HepG2 (cell line): ENCODE measurements at regions not wholly inside any gene's neighbourhood (a gene's known extent, or its start where the extent isn't known, plus 50 kb on each side); places are given as distances from the start of the nearest gene placed in this dataset.

Source experiments
- ATAC-seq: fragments of 200-7000 bp; cut with Tn5 transposase; 3 replicates; pipeline ENCODE4 v1.9.1; 2020; ENCODE audit warnings: mild to moderate bottlenecking, moderate library complexity
- BruUV-seq: library from RNA; stranded (reverse); fragments of 400-500 nt; replicated peaks from 2 replicates; lab custom pipeline; 2021; lab: Mats Ljungman, UMichigan
- CTCF ChIA-PET: fragments of 300-600 bp; formaldehyde crosslinking; extraction: SDS; loops from one replicate; lab custom pipeline; 2021; ENCODE audit warnings: low total read pairs, inconsistent platforms, low intra/inter-chr PET ratio; lab: Yijun Ruan, JAX
- POLR2A ChIA-PET: fragments of 350-600 bp; sonication (Branson Sonifier 250); formaldehyde crosslinking; loops from one replicate; lab custom pipeline; 2020; ENCODE audit warnings: antibody characterized with exemption, inconsistent platforms; lab: Yijun Ruan, JAX
- DNase-seq: peaks from one replicate; pipeline ENCODE4 v3.0.0-alpha.2; 2015; ENCODE audit warnings: low spot score
- FAIRE-seq: peaks from 3 replicates; lab custom pipeline; 2011; peaks lifted over from hg19 to GRCh38; lab: Jason Lieb, UNC
- H2AFZ ChIP-seq: one replicate; pipeline ENCODE4 v1.6.1; 2011; ENCODE audit warnings: low read length, inconsistent platforms
- H3K27ac ChIP-seq: fragments of 300-600 bp; 3 replicates; pipeline ENCODE4 v1.8.0; 2011; ENCODE audit warnings: mixed run types, mild to moderate bottlenecking, mixed read lengths, low read length, inconsistent platforms; ENCODE audit not compliant: insufficient read depth; ENCODE audit errors: extremely low read length
- H3K27me3 ChIP-seq, 2 experiments: fragments of 200-600 bp in 1 of 2; 2 replicates in 1 of 2; 3 replicates in 1 of 2; pipeline versions ENCODE4 v1.6.0 to v1.8.0; 2011; ENCODE audit warnings: low read length in 2 of 2, mild to moderate bottlenecking in 2 of 2, moderate library complexity in 2 of 2, inconsistent platforms in 1 of 2; ENCODE audit not compliant: insufficient read depth in 2 of 2, control insufficient read depth in 1 of 2
- H3K36me3 ChIP-seq, 2 experiments: fragments of 200-600 bp in 1 of 2; replicated peaks in 1 of 2; 2 replicates in 1 of 2; 3 replicates in 1 of 2; pipeline versions ENCODE4 v1.5.1 to v1.8.0; 2011; ENCODE audit warnings: low read length in 2 of 2, inconsistent platforms in 1 of 2; ENCODE audit not compliant: insufficient read depth in 2 of 2, control insufficient read depth in 1 of 2
- H3K4me1 ChIP-seq: 2 replicates; pipeline ENCODE4 v1.5.1; 2012; ENCODE audit warnings: low read length, inconsistent platforms; ENCODE audit not compliant: insufficient read depth
- H3K4me2 ChIP-seq: 2 replicates; pipeline ENCODE4 v1.6.0; 2011; ENCODE audit warnings: low read depth, low read length, inconsistent platforms
- H3K4me3 ChIP-seq, 3 experiments: fragments of 200-600 bp in 1 of 3; sonication (generic), shearing (Covaris generic) in 1 of 3; replicated peaks in 1 of 3; 2 replicates each; pipeline ENCODE4 v1.5.1; 2011 to 2016; ENCODE audit warnings: low read length in 3 of 3, inconsistent platforms in 2 of 3, low read depth in 2 of 3, mild to moderate bottlenecking in 2 of 3, control low read depth in 1 of 3, mixed read lengths in 1 of 3; ENCODE audit not compliant: insufficient read depth in 1 of 3
- H3K79me2 ChIP-seq: one replicate; pipeline ENCODE4 v1.6.1; 2011; ENCODE audit warnings: low read length, inconsistent platforms; ENCODE audit not compliant: insufficient read depth
- H3K9ac ChIP-seq: 2 replicates; pipeline ENCODE4 v1.6.0; 2011; ENCODE audit warnings: mild to moderate bottlenecking, low read depth, low read length, inconsistent platforms; ENCODE audit not compliant: insufficient read depth
- H3K9me3 ChIP-seq: 2 replicates; pipeline ENCODE4 v1.5.1; 2012; ENCODE audit warnings: mild to moderate bottlenecking, low read length
- H4K20me1 ChIP-seq: 2 replicates; pipeline ENCODE4 v1.6.0; 2011; ENCODE audit warnings: inconsistent platforms, mild to moderate bottlenecking, low read length, moderate library complexity; ENCODE audit not compliant: insufficient read depth
- ATF7-NPFF ChIP-seq: sonication (generic); formaldehyde crosslinking; IDR thresholded peaks from 2 replicates; pipeline ENCODE4 v1.8.1; 2023; ENCODE audit warnings: mild to moderate bottlenecking, low read depth, missing genetic modification reagents, moderate library complexity
- CERS6 ChIP-seq: sonication (generic); formaldehyde crosslinking; IDR thresholded peaks from 2 replicates; pipeline ENCODE4 v1.5.0; 2020; ENCODE audit warnings: missing genetic modification reagents
- GRHL1 ChIP-seq: sonication (generic); formaldehyde crosslinking; conservative IDR thresholded peaks from 2 replicates; pipeline ENCODE4 v1.8.0; 2022; ENCODE audit warnings: missing genetic modification reagents
- HDAC1 ChIP-seq: sonication (generic); formaldehyde crosslinking; IDR thresholded peaks from 2 replicates; pipeline ENCODE4 v1.5.1; 2020; ENCODE audit warnings: mild to moderate bottlenecking, missing genetic modification reagents
- HMGXB3 ChIP-seq: sonication (generic); formaldehyde crosslinking; IDR thresholded peaks from 2 replicates; pipeline ENCODE4 v1.4.0; 2020; ENCODE audit warnings: missing genetic modification reagents, borderline replicate concordance
- NR1H2 ChIP-seq: sonication (generic); formaldehyde crosslinking; IDR thresholded peaks from 2 replicates; pipeline ENCODE4 v1.8.1; 2022; ENCODE audit warnings: low read depth, missing genetic modification reagents, borderline replicate concordance
- RXRA ChIP-seq: sonication (generic); formaldehyde crosslinking; IDR thresholded peaks from 2 replicates; pipeline ENCODE4 v1.5.1; 2020; ENCODE audit warnings: missing genetic modification reagents
- ZBTB25 ChIP-seq: IDR thresholded peaks from 2 replicates; pipeline ENCODE4 v1.6.1; 2018; ENCODE audit warnings: missing genetic modification reagents
- ZMYM2 ChIP-seq: sonication (generic); formaldehyde crosslinking; IDR thresholded peaks from 2 replicates; pipeline ENCODE4 v1.8.0; 2022; ENCODE audit warnings: mild to moderate bottlenecking, missing genetic modification reagents
- ZNF652 ChIP-seq: IDR thresholded peaks from 2 replicates; pipeline ENCODE4 v1.6.1; 2016; ENCODE audit warnings: low read depth, borderline replicate concordance
- ZNF792 ChIP-seq: IDR thresholded peaks from 2 replicates; pipeline ENCODE4 v1.6.1; 2016
- WGBS: methylation state at CpG from one replicate; pipeline ENCODE4 v1.1.6; 2017; ENCODE audit warnings: low lambda C conversion rate; 5-methylcytosine and 5-hydroxymethylcytosine counted together
- in situ Hi-C: cut with HindIII; loops from 2 replicates; pipeline ENCODE4 v1.10.0; 2017; ENCODE audit warnings: low pct_unique_long_range_greater_than_20kb; ENCODE audit not compliant: extremely low pct_ligation_motif_present
- intact Hi-C: fragments of 100-400 bp; cut with micrococcal nuclease; formaldehyde crosslinking; loops from one replicate; pipeline ENCODE4 v1.10.0; 2022; ENCODE audit not compliant: unreplicated experiment

GRCh38 chr5:2147504-2148311, 265.0 kb upstream of the IRX4 start:
- POLR2A ChIA-PET, result no interaction called here
- Histone ChIP-seq H4K20me1 (no peaks in the 10 kb centered on the region), H3K9ac (no peak overlapping the region), H2AFZ (no peak overlapping the region), H3K27me3 (peaks cover 1 to 20% of the 10 kb centered on the region in 2 experiments; a peak in 4 of 5 replicates), H3K4me3 (no peak overlapping the region), H3K36me3 (no peaks in the 10 kb centered on the region), H3K79me2 (no peaks in the 10 kb centered on the region), H3K27ac (no peak overlapping the region), H3K9me3 (peaks cover 14% of the 10 kb centered on the region), H3K4me2 (no peak overlapping the region), H3K4me1 (no peaks in the 10 kb centered on the region)
- in situ Hi-C loops (no loop called here), intact Hi-C loops (no loop called here)
- CTCF ChIA-PET, result no interaction called here
- FAIRE-seq, result no peak
- no peak for ATAC-seq
- no TSS peak for BruUV-seq
- WGBS, result 46% methylated on average over 11 of the region's 13 CpGs
- no peak for DNase-seq
- no peak for TF ChIP-seq NR1H2 (CRISPR knock-in tag)
- no peak for TF ChIP-seq HDAC1
- TF ChIP-seq CERS6, result no peak
- TF ChIP-seq ZNF792 (CRISPR knock-in tag), result no peak
- no peak for TF ChIP-seq ZBTB25 (CRISPR knock-in tag)
- TF ChIP-seq HMGXB3 (CRISPR knock-in tag), result no peak
- TF ChIP-seq ZMYM2 (CRISPR knock-in tag), result no peak
- no peak for TF ChIP-seq ATF7-NPFF
- no peak for TF ChIP-seq RXRA (CRISPR knock-in tag)
- no peak for TF ChIP-seq ZNF652 (CRISPR knock-in tag)
- no peak for TF ChIP-seq GRHL1 (CRISPR knock-in tag)
